ENCODE measurements at regions not wholly inside any gene's neighbourhood (a gene's known extent, or its start where the extent isn't known, plus 50 kb on each side); places are given as distances from the start of the nearest gene placed in this dataset.

DNA sequence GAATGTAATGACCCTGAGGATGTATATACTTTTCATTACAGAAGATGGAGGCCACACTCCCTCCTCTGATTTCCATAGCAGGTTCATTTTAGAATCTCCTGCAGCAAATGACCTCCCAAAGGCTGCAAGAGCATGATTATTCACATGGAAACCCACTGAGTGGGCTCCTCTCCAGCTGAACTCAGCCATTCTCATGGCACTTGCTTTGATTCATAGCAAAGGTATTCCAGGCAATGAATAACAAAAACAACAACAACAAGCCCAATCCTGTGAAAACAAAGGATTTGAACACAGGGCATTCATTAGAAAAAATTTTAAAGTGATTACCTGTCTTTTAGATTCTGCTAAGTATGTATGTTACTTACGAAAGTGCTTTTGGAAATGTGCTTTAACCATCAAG is 894.0 kb upstream of the FRG1 start:
- DNase-seq: no peak

DNA sequence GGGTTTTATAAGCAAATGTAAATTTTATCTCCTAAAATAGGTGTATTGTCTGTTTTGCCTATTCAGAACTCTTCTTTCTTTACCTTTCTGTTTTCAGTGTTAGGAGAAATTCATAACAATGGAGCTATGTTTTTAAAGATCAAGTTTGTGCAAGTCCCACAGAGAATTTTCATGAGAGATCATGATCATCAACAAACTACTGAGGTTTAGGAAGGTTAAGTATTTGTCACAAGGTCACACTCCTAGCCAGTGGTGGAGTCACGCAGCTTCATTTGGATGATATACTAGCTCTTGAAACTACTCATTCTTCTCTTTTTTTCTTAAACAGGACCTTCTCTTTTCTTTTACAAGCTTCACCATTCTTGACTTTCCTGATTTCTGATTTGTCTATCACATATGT is 892.6 kb upstream of the FRG1 start:
- no peak for DNase-seq

DNA sequence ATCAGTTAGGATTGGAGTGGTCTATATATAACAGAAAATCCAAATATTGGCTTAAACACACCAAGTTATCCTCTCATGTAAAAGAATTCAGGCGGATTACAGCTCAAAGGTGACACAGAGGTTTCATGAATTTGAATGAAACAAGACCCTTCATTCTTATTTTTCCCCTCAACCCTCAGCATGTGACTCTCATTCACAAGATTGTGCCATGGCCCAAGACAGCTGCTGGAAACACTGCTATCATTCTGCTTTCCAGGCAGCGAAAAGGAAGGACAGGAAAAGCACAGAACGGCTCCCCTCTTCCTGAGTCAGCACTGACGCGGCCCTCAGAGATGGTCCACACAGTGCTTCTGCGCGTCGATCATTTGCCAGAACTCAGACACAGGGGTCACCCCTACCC is 891.0 kb upstream of the FRG1 start:
- DNase-seq: no peak

DNA sequence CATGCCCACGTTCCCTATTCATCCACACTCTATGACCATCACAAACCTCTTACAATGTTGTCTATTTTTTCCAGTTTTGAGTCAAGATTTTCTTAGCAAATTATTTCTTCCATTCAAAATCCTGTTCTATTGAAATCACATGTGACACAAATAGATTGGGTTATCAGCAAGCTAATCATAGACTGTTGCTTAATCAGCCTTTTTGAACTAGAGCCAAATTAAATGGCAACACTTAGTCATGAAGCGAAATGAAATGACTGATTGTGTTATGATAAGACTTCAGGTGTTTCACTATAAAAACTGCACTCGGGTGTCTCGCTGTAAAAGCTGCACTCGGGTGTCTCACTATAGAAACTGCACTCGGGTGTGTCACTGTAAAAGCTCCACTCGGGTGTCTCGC is 890.0 kb upstream of the FRG1 start:
- DNase-seq: no peak

DNA sequence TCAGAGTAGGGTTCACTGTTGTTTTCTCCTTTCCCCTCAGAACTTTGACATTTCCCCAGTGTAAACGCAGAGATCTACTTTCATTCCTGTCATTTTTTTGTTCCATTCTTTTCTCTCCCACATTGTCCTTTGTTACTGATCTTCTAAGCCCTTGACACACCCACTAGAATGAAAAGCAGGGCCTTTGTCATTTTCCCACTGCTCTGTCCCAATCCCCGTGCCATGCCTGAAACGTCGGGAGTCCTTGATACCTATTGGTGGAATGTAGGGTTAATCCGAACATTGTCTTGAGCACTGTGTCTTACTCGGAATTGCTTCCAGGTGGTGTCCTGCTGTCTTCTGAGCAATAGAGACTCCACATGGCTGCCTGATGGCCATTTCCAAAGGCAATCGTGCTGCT is 887.1 kb upstream of the FRG1 start:
- DNase-seq: no peak

DNA sequence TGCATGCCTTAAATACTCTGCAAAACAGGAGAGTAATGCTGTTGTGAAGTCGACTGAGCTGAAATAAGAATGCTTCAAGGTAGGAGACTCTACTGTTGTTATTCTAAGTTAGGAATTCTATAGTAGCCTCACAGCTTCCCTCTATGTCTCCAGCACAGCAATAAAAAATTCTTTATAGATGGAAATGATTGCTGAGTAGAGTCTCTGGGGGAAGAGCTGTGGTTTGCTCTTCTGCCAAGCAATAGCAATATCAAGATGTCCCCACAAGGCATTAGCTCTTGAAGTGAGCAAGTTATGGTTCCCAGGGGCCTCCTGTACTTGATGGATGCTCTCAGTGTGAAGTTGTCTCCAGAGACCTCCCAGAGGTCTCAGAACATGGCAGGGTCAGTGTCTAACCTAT is 880.6 kb upstream of the FRG1 start:
- no peak for DNase-seq

DNA sequence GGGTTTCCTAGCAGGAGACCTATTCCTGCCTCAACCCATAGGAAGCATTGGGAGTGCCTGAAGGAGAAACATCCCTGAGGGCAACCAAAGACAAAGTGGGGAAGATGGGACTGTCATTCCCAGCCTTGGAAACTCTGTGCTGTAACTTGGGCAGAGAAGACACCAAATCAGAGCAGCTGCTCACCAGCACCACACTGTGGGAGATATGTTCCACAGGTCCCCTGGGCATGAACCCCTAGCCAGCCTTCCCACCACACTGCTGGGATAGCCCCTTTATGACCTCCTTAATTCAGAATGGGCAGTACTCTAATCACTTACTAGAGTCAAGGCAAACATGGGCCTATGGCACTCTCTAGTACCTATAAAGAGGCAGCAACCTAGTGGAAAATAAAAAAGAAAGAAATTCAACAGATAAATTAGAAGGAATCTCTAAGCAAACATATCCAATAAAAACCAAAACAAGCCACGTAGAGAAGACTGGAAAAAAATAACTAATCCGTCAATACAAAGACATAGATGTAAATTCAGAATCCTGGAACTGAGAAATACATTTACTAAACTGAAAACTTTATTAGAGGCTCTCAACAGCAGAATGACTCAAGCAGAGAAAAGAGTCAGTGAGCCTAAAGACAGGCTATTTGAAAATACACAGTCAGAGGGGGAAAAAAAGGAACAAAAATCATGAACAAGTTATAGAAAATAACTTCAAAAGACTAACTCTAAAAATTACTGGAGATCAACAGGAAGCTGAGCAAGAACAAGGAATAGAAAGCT is 878.4 kb upstream of the FRG1 start:
- no peak for DNase-seq

DNA sequence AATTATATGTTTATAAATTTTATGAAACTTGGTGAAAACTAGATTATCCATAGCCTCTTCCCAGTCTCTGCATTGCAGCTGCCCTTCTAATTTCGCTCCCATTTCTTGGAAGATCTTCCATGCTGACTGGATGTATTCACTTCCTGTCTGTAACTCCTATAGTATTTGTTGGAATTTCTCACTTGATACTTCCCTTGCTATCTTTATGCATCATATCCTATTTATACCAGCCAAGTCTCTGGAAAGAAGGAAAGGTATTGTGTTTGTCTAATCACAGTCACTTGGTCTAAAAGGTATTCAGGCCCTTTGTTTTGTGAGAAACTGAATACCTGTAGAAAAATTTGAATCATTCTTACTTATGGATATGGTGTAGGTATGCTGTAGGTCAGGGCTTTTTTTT is 870.9 kb upstream of the FRG1 start:
- no peak for DNase-seq

DNA sequence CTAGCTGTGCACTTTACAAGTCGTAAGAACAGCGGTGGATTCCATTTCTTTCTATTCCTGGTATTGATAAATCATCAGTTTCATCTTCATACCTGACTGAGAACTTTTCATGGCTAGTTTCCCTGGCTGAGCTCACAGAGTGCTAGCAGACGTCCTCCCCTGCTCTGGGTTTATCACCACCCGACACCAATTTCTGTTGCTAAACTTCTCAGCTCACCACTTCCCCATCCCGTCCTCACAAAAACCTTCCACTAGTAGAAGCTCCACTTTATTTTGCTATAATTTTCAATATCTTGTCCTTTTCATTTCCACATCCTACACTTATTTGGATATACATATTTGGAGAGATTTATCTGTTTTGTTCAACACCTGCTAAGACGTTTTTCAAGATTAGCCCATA is 869.4 kb upstream of the FRG1 start:
- DNase-seq: no peak

DNA sequence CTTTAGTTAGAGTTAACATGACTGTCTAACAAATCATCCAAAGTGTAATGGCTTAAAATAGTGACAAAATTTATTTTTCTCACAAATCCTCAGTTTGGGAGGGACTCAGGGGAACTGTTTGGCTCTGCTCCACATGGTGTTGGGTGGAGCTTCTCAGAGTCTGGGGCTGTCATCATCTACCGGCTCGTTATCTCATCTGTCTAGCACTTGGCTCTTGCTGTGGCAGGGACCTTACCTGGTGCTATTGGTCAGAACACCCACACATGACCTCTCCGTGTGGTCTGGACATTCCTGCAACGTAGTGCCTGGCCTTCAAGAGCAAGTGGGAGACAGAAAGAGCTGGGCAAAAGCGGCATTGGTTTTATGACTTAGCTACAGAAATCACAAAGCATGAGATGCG is 866.9 kb upstream of the FRG1 start:
- DNase-seq: no peak

DNA sequence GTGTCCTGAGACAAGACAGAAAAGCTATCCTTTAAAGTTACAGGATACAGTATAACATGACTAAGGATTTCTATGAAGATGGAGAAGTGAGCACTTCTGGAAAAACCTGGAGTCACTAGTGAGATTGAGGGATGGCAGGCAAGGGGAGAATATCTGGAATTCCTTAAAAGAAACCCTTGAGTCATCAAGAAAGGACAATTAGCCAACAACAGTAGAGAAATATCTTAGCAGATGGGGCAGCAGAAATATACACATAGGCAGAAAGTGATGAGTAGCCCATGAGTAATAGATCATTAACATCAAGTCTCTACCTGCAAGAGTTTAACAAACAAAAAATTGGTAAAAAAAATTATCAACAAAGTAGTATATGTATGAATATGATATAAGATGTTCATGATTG is 858.8 kb upstream of the FRG1 start:
- DNase-seq: no peak

DNA sequence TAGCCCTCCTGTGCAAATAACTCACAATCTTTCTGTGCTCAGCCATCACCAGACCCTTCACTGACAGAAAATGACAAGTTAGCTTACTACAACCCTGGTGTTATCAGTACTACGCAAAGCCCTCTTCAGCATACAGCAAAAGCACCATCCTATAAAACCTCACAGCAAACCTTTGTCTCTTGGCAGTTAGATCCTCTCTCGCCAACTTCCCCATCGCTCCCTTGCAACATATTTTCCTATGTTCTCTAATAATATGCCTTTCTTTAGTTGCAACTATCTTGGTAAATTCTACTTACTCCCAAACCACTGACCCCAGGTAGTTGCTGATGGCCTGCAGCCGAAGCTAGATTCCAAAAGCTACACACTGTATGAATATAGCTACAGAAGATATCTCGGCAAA is 856.9 kb upstream of the FRG1 start:
- no peak for DNase-seq

DNA sequence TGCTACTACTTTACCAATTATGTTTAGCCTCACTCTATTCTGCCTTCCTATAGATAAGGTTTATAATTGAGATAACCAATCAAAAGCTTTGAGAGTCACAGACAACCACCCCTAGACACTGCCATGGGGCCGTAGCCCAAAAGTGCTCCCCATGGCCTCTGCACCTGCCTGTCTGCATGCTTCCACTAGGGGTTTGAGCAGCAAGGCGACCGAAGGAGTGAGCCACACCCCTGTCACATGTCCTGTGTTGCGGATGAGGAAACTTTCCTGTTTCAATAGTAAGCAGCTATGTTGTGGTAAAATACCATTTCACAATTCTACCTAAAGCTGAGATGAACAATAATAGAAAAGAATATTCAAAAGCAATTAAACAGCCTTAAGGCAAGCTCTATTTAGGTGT is 856.0 kb upstream of the FRG1 start:
- no peak for DNase-seq

DNA sequence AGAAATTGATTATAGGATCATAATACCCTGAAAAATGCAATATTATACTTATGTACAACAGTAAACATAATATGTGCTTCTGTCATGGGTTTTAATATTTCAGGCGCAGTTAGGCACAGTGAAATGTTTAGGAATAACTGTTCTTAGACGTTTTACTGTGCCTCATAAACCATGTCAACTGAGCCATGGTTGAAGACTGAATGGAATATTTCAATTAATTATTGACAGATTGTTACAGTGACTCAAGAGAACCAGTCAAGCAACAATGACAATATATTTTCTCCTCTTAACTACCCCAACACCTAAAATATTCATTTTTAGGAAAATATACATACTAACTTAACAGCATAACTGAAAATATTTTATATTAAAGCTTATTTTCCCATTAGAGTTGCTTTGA is 852.7 kb upstream of the FRG1 start:
- DNase-seq: no peak

DNA sequence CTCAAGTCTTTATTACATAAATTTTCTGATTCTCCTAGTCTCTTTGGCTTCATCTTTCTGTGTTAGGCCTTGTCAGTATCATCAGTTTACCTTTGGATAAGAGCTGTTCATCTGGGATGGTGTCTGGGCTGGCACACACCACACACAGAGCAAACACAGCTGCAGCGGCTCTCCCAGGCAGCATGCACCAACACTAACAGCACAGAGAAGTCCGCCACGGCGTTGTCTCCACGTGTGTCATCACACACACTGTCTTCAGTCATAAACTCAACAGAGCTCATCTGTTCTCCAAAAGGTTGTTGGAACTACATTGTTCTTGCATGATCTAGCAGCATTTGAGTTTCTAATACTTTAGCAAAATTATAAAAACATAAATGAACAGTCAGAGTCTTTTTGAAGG is 851.9 kb upstream of the FRG1 start:
- DNase-seq: no peak

DNA sequence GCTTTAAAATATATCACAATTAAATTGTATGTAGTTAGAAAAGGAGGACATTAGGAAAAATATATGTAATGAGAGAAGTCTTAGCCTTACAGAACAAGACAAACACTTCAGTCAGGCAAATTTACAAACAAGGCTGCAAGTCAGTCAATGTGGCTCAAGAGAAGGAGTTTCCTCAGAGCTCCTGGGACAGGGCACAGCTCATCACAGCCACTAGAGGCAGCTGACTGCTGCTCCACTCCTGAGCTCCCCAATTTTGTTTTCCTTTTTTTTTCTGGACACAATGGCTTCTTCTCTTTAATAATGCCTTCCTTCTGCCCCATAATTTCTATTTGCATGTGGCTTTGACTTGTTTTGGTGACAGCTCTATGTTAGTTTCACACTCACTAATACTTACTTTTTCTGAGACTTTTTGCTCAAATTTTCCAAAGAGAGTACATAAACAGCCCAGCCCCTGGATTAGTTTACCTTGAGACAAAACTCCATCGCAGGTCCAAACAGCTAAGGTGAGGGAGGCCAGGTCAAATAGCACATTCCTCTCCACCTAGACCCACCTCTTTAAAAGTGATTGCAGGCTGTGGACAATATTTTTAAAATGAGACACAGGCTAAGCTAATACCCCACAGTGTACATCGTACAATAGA is 850.4 kb upstream of the FRG1 start:
- DNase-seq: no peak

DNA sequence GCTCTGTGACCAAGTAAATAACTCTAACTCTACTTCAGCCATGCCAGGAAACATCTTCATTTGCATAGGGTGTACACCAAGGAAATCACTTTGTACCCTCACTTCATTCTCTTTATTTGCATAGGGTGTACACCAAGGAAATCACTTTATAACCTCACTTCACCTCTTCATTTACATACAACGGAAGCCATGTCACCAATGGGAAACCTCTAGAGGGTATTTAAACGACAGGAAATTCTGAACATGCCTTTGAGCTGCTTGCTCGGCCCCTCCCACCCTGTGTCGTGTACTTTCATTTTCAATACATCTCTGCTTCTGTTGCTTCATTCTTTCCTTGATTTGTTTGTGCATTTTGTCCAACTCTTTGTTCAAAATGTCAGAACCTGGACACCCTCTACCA is 848.1 kb upstream of the FRG1 start:
- DNase-seq: no peak

DNA sequence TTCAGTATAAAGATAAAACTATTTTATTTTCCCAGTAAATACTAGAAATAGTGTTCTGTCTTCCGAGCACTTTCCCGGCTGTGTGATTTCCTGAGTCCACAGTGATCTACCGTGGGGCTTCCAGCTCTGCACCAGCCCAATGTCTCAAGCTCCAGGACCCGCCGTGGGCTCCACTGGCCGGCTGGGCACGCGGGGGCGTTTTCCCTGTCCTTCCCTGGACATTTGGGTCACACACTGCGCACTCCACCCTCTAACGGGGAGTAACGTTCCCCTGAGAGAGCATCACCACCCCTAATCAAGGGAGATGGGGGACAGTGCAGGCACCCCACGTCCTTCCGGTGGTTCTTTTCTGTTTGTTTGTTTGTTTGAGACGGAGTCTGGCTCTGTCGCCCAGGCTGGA is 844.6 kb upstream of the FRG1 start:
- no peak for DNase-seq

DNA sequence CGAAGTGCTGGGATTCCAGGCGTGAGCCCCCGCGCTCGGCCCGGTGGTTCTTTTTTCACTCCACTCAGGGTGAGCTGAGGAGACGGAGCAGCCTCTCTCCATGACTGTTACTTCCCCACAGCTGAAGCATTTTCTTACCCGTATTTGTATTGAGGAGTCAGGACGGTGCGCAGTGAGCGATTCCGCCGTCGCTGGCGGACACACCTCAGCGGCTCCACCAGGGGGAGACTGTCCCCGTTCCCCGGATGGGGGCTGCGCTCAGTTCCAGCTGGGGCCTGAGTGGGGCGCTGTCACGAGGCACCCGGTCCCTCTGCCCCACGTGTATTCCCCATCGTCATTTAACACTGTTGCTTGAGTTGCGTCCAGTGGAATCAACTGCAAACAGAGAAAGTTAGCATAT is 844.0 kb upstream of the FRG1 start:
- no peak for DNase-seq

DNA sequence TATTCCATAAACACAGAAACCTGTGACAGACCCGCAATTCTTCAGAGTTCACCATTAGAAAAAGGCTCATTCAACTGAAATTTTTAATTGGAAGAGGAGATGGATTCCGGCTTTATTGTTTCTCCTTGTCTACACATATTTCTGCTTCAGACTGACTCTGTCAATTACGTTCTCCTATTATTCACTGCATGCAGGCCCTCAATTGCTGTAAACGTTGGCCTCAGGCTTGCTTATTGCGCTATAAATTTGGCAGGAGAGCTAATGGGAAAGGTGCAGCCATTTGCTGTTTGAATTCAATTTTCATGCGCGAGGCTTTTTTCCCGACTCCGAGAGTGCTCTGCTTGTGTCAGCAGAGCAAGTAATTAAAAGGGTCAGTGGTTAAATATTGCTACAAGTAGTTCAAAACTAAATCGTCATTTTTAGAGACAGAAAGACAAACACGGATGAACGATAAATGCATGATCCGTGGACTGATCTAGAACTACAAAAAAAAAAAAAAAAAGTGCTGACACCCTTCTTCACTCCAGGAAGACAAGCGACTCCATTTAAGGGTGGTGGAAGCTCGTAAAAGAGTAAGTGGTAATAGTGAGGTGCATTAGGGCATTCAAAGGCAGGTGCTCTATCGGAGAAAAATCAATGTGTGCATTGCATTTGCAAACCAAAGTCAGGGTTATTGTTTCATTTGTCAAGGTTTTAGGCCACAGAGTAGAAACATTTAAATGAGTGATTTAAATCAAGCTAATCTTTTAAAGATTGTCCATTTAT is 841.6 kb upstream of the FRG1 start:
- DNase-seq: no peak

DNA sequence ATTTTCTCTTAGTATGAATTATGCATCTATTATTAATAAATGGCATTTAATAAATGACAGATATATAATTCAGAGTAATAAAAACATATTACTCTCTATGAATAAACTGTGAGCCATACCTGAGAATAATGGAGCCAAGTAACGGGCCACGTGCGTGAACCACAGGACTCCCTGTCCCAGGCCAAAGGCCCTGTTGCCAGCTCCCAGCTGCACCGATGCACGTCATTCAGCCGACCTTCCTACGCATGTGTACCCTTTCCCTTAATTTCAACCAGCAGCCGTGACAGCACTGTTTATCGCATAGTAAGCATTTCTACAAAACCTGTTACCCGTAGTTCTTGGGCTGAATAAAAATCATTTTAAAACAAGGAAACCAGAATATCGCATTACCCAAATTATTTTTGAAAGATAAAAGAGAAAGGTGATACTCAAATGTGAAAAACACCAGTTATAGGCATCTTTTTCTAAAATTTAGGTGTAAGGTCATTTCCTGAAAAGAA is 827.2 kb upstream of the FRG1 start:
- DNase-seq: no peak

DNA sequence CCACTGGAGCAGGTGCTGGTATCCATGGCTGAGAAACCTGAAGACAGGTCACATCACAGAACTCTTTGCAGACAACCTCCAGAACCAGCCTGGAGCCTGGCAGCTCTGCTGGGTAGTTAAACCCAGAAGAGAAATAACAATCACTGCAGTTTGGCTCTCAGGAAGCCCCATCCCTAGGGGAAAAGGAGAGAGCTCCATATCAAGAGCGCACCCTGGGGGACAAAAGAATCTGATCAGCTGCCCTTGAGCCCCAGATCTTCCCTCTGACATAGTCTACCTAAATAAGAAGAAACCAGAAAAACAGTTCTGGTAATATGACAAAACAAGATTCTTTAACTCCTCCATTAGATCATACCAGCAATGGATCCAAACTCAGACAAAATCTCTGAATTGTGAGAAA is 823.2 kb upstream of the FRG1 start:
- DNase-seq: no peak

DNA sequence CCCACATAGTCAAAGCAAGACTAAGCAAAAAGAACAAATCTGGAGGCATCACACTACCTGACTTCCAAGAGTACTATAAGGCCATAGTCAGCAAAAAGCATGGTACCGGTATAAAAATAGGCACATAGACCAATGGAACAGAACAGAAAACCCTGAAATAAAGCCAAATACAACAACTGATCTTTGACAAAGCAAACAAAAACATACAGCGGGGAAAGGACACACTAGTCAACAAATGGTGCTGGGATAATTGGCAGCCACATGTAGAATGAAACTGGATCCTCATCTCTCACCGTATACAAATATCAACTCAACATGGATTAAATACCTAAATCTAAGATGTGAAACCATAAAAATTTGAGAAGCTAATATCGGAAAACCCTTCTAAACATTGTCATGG is 819.3 kb upstream of the FRG1 start:
- DNase-seq: no peak

DNA sequence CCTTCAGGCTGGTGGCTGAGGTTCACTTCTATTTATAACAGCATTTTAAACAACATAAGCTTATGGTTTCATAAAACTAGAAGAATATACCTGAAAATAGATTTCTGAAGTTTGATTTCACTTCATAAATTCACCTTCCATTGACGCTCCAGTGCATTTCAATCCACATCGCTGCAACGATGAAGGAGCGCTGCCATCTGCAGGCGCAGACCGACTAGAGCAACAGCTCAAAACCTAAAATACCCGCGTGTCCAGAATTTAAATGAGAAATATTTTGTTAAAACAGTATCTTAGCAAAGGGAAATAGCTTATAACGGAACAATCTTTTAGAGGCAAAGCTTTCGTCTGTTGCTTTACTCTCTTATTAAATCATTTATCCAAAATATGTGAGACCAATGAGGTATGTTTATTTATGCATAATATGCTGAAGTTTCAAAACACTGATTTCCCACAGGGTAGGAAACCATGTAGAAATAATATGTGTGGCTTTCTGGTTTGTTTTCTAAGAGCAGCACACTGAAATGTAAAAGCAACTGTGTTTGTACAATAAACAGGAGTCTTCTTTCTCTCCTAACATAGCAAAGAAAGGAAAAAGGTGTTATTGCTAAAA is 816.4 kb upstream of the FRG1 start:
- no peak for DNase-seq

Data from CD4-positive, alpha-beta T cell treated with Interleukin-17A for 4 hours (primary cell).